Activated CD4-positive, alpha-beta T cell treated with anti-CD3 and anti-CD28 coated beads for 48 hours (primary cell): ENCODE measurements at regions not wholly inside any gene's neighbourhood (a gene's known extent, or its start where the extent isn't known, plus 50 kb on each side); places are given as distances from the start of the nearest gene placed in this dataset.
"Not testable (repeated sequence)": the region's sequence is repeated elsewhere in the genome, so short reads cannot be mapped to it uniquely, and the experiment has no call there.

Experiments used
- DNase-seq: peaks from one replicate; pipeline ENCODE4 v3.0.0-alpha.2; 2020

GRCh38 chr12:23088594-23088993, 463.6 kb downstream of the ETNK1 start:
- DNase-seq = no peak

GRCh38 chr12:23093488-23093887, 468.5 kb downstream of the ETNK1 start:
- DNase-seq = no peak

- no peak for DNase-seq
Measured at GRCh38 chr12:23096321-23096720, 471.4 kb downstream of the ETNK1 start.

GRCh38 chr12:23098110-23098509, 473.1 kb downstream of the ETNK1 start:
- DNase-seq = no peak

GRCh38 chr12:23098517-23098916, 473.5 kb downstream of the ETNK1 start:
- no peak for DNase-seq

GRCh38 chr12:23099104-23099503, 474.1 kb downstream of the ETNK1 start:
- no peak for DNase-seq

GRCh38 chr12:23099604-23100003, 474.6 kb downstream of the ETNK1 start:
- DNase-seq = no peak

- no peak for DNase-seq
Measured at GRCh38 chr12:23108957-23109356, 484.0 kb downstream of the ETNK1 start.

GRCh38 chr12:23113781-23114180, 488.8 kb downstream of the ETNK1 start:
- no peak for DNase-seq

- DNase-seq = no peak
Measured at GRCh38 chr12:23115984-23116383, 491.0 kb downstream of the ETNK1 start.

GRCh38 chr12:23126794-23127193, 501.8 kb downstream of the ETNK1 start:
- no peak for DNase-seq

GRCh38 chr12:23127701-23128100, 502.7 kb downstream of the ETNK1 start:
- no peak for DNase-seq

GRCh38 chr12:23128462-23128861, 503.5 kb downstream of the ETNK1 start:
- no peak for DNase-seq

GRCh38 chr12:23132357-23132756, 507.4 kb downstream of the ETNK1 start:
- DNase-seq = no peak

- no peak for DNase-seq
Measured at GRCh38 chr12:23133471-23133870, 508.5 kb downstream of the ETNK1 start.

GRCh38 chr12:23139026-23139425, 514.1 kb downstream of the ETNK1 start:
- no peak for DNase-seq

GRCh38 chr12:23140710-23141109, 515.7 kb downstream of the ETNK1 start:
- DNase-seq = no peak

- DNase-seq = no peak
Measured at GRCh38 chr12:23141335-23141734, 516.4 kb downstream of the ETNK1 start.

GRCh38 chr12:23146070-23146469, 521.1 kb downstream of the ETNK1 start:
- not testable (repeated sequence) for DNase-seq

- no peak for DNase-seq
Measured at GRCh38 chr12:23168459-23168858, 543.5 kb downstream of the ETNK1 start.

- DNase-seq = no peak
Measured at GRCh38 chr12:23169012-23169695, 544.2 kb downstream of the ETNK1 start.

GRCh38 chr12:23169696-23170013, 544.7 kb downstream of the ETNK1 start:
- no peak for DNase-seq

GRCh38 chr12:23174917-23175316, 549.9 kb downstream of the ETNK1 start:
- no peak for DNase-seq

- no peak for DNase-seq
Measured at GRCh38 chr12:23185346-23185745, 560.4 kb downstream of the ETNK1 start.

GRCh38 chr12:23186950-23187349, 562.0 kb downstream of the ETNK1 start:
- DNase-seq = no peak

GRCh38 chr12:23193552-23193951, 568.6 kb downstream of the ETNK1 start:
- DNase-seq = no peak
